GM23248 (cell line): ENCODE measurements at regions not wholly inside any gene's neighbourhood (a gene's known extent, or its start where the extent isn't known, plus 50 kb on each side); places are given as distances from the start of the nearest gene placed in this dataset.

Source experiments
- DNase-seq: peaks from one replicate; pipeline ENCODE4 v3.0.0-alpha.2; 2015
- H2AFZ ChIP-seq: fragments of 200-600 bp; sonication (generic); 2 replicates; pipeline ENCODE4 v1.6.1; 2016; ENCODE audit warnings: antibody characterized with exemption
- H3F3A ChIP-seq: fragments of 200-600 bp; sonication (generic); 2 replicates; pipeline ENCODE4 v1.6.1; 2016; ENCODE audit warnings: mild to moderate bottlenecking, antibody characterized with exemption, mixed run types; ENCODE audit not compliant: insufficient read depth
- H3K27ac ChIP-seq: fragments of 200-600 bp; sonication (generic); 2 replicates; pipeline ENCODE4 v1.5.1; 2016; ENCODE audit warnings: mild to moderate bottlenecking
- H3K27me3 ChIP-seq: fragments of 200-600 bp; sonication (generic); replicated peaks from 2 replicates; pipeline ENCODE4 v1.6.1; 2016; ENCODE audit warnings: mild to moderate bottlenecking; ENCODE audit not compliant: insufficient read depth
- H3K36me3 ChIP-seq: fragments of 200-600 bp; sonication (generic); 2 replicates; pipeline ENCODE4 v1.6.1; 2016; ENCODE audit warnings: low read depth, mild to moderate bottlenecking
- H3K4me1 ChIP-seq: fragments of 200-600 bp; sonication (generic); 2 replicates; pipeline ENCODE4 v1.6.1; 2016; ENCODE audit warnings: mild to moderate bottlenecking; ENCODE audit not compliant: insufficient read depth
- H3K4me2 ChIP-seq: fragments of 200-600 bp; sonication (generic); one replicate; pipeline ENCODE4 v1.6.1; 2016; ENCODE audit warnings: mild to moderate bottlenecking; ENCODE audit not compliant: unreplicated experiment
- H3K4me3 ChIP-seq: fragments of 200-600 bp; sonication (generic); 2 replicates; pipeline ENCODE4 v1.5.1; 2016; ENCODE audit warnings: mild to moderate bottlenecking
- H3K79me2 ChIP-seq: fragments of 200-600 bp; sonication (generic); 2 replicates; pipeline ENCODE4 v1.6.1; 2016; ENCODE audit warnings: mild to moderate bottlenecking; ENCODE audit not compliant: insufficient read depth
- H3K9ac ChIP-seq: fragments of 200-600 bp; sonication (generic); 2 replicates; pipeline ENCODE4 v1.6.1; 2016; ENCODE audit warnings: mild to moderate bottlenecking
- H3K9me2 ChIP-seq: fragments of 200-600 bp; sonication (generic); 2 replicates; pipeline ENCODE4 v1.6.1; 2016; ENCODE audit warnings: mixed run types, mild to moderate bottlenecking, moderate library complexity; ENCODE audit not compliant: insufficient read depth
- H3K9me3 ChIP-seq: fragments of 200-600 bp; sonication (generic); one replicate; pipeline ENCODE4 v1.6.1; 2017; ENCODE audit warnings: low read depth
- H4K20me1 ChIP-seq: fragments of 200-600 bp; sonication (generic); 2 replicates; pipeline ENCODE4 v1.6.0; 2016; ENCODE audit not compliant: insufficient read depth
- EZH2 ChIP-seq: fragments of 200-600 bp; sonication (generic); IDR thresholded peaks from 2 replicates; pipeline ENCODE4 v1.6.1; 2018; ENCODE audit warnings: antibody characterized with exemption, mild to moderate bottlenecking; ENCODE audit not compliant: insufficient read depth, poor library complexity, severe bottlenecking
- EZH2phosphoT487 ChIP-seq: fragments of 200-600 bp; sonication (generic); IDR thresholded peaks from 2 replicates; pipeline ENCODE4 v1.6.1; 2018; ENCODE audit warnings: antibody characterized with exemption, moderate library complexity, mild to moderate bottlenecking, low read depth; ENCODE audit not compliant: insufficient read depth
- WGBS, 2 experiments: methylation state at CpG; one replicate each; pipeline ENCODE4 v1.1.6; 2015 to 2017; ENCODE audit warnings: low lambda C conversion rate in 2 of 2, low coverage in 1 of 2; ENCODE audit errors: missing lambda C conversion rate in 2 of 2; 5-methylcytosine and 5-hydroxymethylcytosine counted together
- in situ Hi-C: fragments of 300-500 bp; cut with MboI; formaldehyde crosslinking; loops from 2 replicates; pipeline ENCODE4 v1.15.0; 2020

- no peak for DNase-seq
- H3F3A ChIP-seq: no peaks in the 10 kb centered on the region
- H3K79me2 ChIP-seq: no peaks in the 10 kb centered on the region
- H3K36me3 ChIP-seq: no peaks in the 10 kb centered on the region
- in situ Hi-C loops: no loop called here
- whole genome bisulfite sequencing, 2 experiments: 71 to 73% methylated on average over 5 of the region's 5 CpGs
- no peak overlapping the region for H3K27ac ChIP-seq
- no peaks in the 10 kb centered on the region for H3K9me3 ChIP-seq
- TF ChIP-seq EZH2phosphoT487 (no peak), EZH2 (no peak)
- no peak overlapping the region for H2AFZ ChIP-seq
- no peaks in the 10 kb centered on the region for H3K9me2 ChIP-seq
- no peak overlapping the region for H3K4me2 ChIP-seq
- no peak overlapping the region for H3K4me3 ChIP-seq
- H3K27me3 ChIP-seq: no peaks in the 10 kb centered on the region
- no peaks in the 10 kb centered on the region for H4K20me1 ChIP-seq
- no peak overlapping the region for H3K9ac ChIP-seq
- H3K4me1 ChIP-seq: no peaks in the 10 kb centered on the region
These were observed 73.9 kb upstream of the ARMC3 start for GRCh38 chr10:22853906-22854447.

- no peak overlapping the region for H3K9ac ChIP-seq
- no peaks in the 10 kb centered on the region for H3K4me1 ChIP-seq
- no peak overlapping the region for H3K27ac ChIP-seq
- no peak overlapping the region for H3K4me3 ChIP-seq
- H3K27me3 ChIP-seq: no peaks in the 10 kb centered on the region
- no peaks in the 10 kb centered on the region for H3K36me3 ChIP-seq
- 89 to 90% methylated on average over 6 of the region's 6 CpGs for WGBS, 2 experiments
- no peaks in the 10 kb centered on the region for H3K79me2 ChIP-seq
- no peak overlapping the region for H3K4me2 ChIP-seq
- no peak for DNase-seq
- H4K20me1 ChIP-seq: no peaks in the 10 kb centered on the region
- in situ Hi-C loops: no loop called here
- no peaks in the 10 kb centered on the region for H3K9me2 ChIP-seq
- no peaks in the 10 kb centered on the region for H3F3A ChIP-seq
- no peak overlapping the region for H2AFZ ChIP-seq
- no peaks in the 10 kb centered on the region for H3K9me3 ChIP-seq
- TF ChIP-seq EZH2phosphoT487 (no peak), EZH2 (no peak)
These were observed 75.0 kb upstream of the ARMC3 start for GRCh38 chr10:22852712-22853353.

- TF ChIP-seq EZH2: no peak
- no peak for TF ChIP-seq EZH2phosphoT487
- H3K36me3 ChIP-seq: no peaks in the 10 kb centered on the region
- in situ Hi-C loops: no loop called here
- no peak overlapping the region for H3K4me3 ChIP-seq
- no peak overlapping the region for H2AFZ ChIP-seq
- H3K79me2 ChIP-seq: no peaks in the 10 kb centered on the region
- DNase-seq: no peak
- no peak overlapping the region for H3K27ac ChIP-seq
- 82 to 83% methylated on average over 5 of the region's 5 CpGs for WGBS, 2 experiments
- no peak overlapping the region for H3K9ac ChIP-seq
- H4K20me1 ChIP-seq: no peaks in the 10 kb centered on the region
- H3K27me3 ChIP-seq: no peaks in the 10 kb centered on the region
- H3K4me2 ChIP-seq: no peak overlapping the region
- no peaks in the 10 kb centered on the region for H3F3A ChIP-seq
- no peaks in the 10 kb centered on the region for H3K9me3 ChIP-seq
- no peaks in the 10 kb centered on the region for H3K4me1 ChIP-seq
- H3K9me2 ChIP-seq: no peaks in the 10 kb centered on the region
These were observed 76.0 kb upstream of the ARMC3 start for GRCh38 chr10:22851865-22852239.

GRCh38 chr10:22850541-22850940 is 77.3 kb upstream of the ARMC3 start:
- no peak overlapping the region for H2AFZ ChIP-seq
- no peaks in the 10 kb centered on the region for H3K27me3 ChIP-seq
- no peaks in the 10 kb centered on the region for H3K4me1 ChIP-seq
- H3K4me2 ChIP-seq: no peak overlapping the region
- no peaks in the 10 kb centered on the region for H3K36me3 ChIP-seq
- no peak for TF ChIP-seq EZH2
- no peak for TF ChIP-seq EZH2phosphoT487
- H3K4me3 ChIP-seq: no peak overlapping the region
- no peaks in the 10 kb centered on the region for H3K79me2 ChIP-seq
- no peaks in the 10 kb centered on the region for H3K9me2 ChIP-seq
- DNase-seq: no peak
- no peak overlapping the region for H3K9ac ChIP-seq
- H3K27ac ChIP-seq: no peak overlapping the region
- no peaks in the 10 kb centered on the region for H3F3A ChIP-seq
- no peaks in the 10 kb centered on the region for H3K9me3 ChIP-seq
- WGBS, 2 experiments: 66 to 77% methylated on average over 3 of the region's 3 CpGs
- H4K20me1 ChIP-seq: no peaks in the 10 kb centered on the region
- in situ Hi-C loops: no loop called here
